ENCODE measurements at regions not wholly inside any gene's neighbourhood (a gene's known extent, or its start where the extent isn't known, plus 50 kb on each side); places are given as distances from the start of the nearest gene placed in this dataset.

DNA sequence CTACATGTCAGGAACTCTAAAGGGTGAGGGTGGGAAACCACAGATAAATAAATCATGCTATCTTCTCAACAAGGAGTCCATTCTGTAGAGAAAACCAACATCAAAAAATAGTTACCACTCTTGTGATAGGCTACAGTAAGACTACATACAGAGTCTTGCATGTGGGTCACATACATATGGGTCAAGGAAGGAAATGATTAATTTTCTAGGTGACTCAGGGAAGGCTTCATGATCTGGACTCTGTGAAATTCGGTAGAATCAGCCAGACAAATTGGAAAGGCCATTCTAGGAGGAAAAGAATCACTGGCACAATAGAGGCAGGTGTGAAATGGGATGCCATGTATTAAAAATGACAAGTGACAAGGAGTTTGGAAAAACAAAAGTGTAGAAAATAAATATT is 638.9 kb downstream of the LIG4 start:
- Histone ChIP-seq H3K36me3 (replicated peaks in 1 of 2; ENCODE audit: control insufficient read depth in 1 of 2, insufficient read depth in 2 of 2, low read length in 1 of 2) (no peaks in the 10 kb centered on the region), H3K4me3 (ENCODE audit: low read depth in 2 of 2, low read length in 1 of 2) (no peak overlapping the region), H2AFZ (ENCODE audit: low read depth) (no peak overlapping the region), H4K20me1 (ENCODE audit: insufficient read depth) (no peaks in the 10 kb centered on the region), H3K9me2 (no peaks in the 10 kb centered on the region), H3K27me3 (ENCODE audit: insufficient read depth) (no peaks in the 10 kb centered on the region), H3K79me2 (ENCODE audit: insufficient read depth) (peaks cover 14% of the 10 kb centered on the region; the same call in 1 of the 2 replicates), H3K4me1 (ENCODE audit: control insufficient read depth in 1 of 2, insufficient read depth in 2 of 2, low read depth in 1 of 2, low read length in 1 of 2) (no peaks in the 10 kb centered on the region), H3K4me2 (no peak overlapping the region), H3K9me3 (no peaks in the 10 kb centered on the region), H3F3A (replicated peaks; ENCODE audit: insufficient read depth) (no peaks in the 10 kb centered on the region), H3K9ac (no peak overlapping the region), H3K27ac (ENCODE audit: low read depth in 2 of 2, low read length in 1 of 2) (no peak overlapping the region)
- POLR2A ChIA-PET, result no interaction called here
- CTCF ChIA-PET, result interaction anchor here (0.6 to 0.7 kb wide), 2 partner anchors 103 to 129 kb away, joined by 3 to 4 read pairs; no protein-coding TSS in a partner anchor
- no peak for DNase-seq
- 30% methylated on average over 1 of the region's 1 CpG for WGBS (ENCODE audit: low lambda C conversion rate)
- TF ChIP-seq TCF12 (IDR thresholded peaks at IDR 0.05) (peak; percentile 17; the same call in 1 of the 2 replicates), USF1 (IDR thresholded peaks at IDR 0.05; ENCODE audit: borderline replicate concordance, low read depth) (no peak)

GRCh38 chr13:107574517-107575210 is 640.7 kb downstream of the LIG4 start:
- no peaks in the 10 kb centered on the region for H3K9me3 ChIP-seq
- peaks cover 9% of the 10 kb centered on the region; the same call in 1 of the 2 replicates for H3K79me2 ChIP-seq (ENCODE audit: insufficient read depth)
- no peaks in the 10 kb centered on the region for H3K9me2 ChIP-seq
- no peak overlapping the region for H2AFZ ChIP-seq (ENCODE audit: low read depth)
- H3K27ac ChIP-seq (ENCODE audit: low read depth in 2 of 2, low read length in 1 of 2), result no peak overlapping the region
- ChIA-PET CTCF (no interaction called here), POLR2A (no interaction called here)
- H3K36me3 ChIP-seq (replicated peaks in 1 of 2; ENCODE audit: control insufficient read depth in 1 of 2, insufficient read depth in 2 of 2, low read length in 1 of 2), result no peaks in the 10 kb centered on the region
- no peak overlapping the region for H3K4me2 ChIP-seq
- no peak overlapping the region for H3K9ac ChIP-seq
- WGBS (ENCODE audit: low lambda C conversion rate), result 75% methylated on average over 6 of the region's 6 CpGs
- no peaks in the 10 kb centered on the region for H3K27me3 ChIP-seq (ENCODE audit: insufficient read depth)
- no peaks in the 10 kb centered on the region for H3F3A ChIP-seq (replicated peaks; ENCODE audit: insufficient read depth)
- no peaks in the 10 kb centered on the region; a peak in 1 of 4 replicates for H3K4me1 ChIP-seq (ENCODE audit: control insufficient read depth in 1 of 2, insufficient read depth in 2 of 2, low read depth in 1 of 2, low read length in 1 of 2)
- no peak for DNase-seq
- no peak for TF ChIP-seq GATA2 (CRISPR knock-in tag; IDR thresholded peaks at IDR 0.05)
- no peak for TF ChIP-seq SIN3A (IDR thresholded peaks at IDR 0.05; ENCODE audit: borderline replicate concordance, low read depth, low read length)
- no peak for TF ChIP-seq EZH2phosphoT487 (IDR thresholded peaks at IDR 0.05; ENCODE audit: borderline replicate concordance, low read depth)
- TF ChIP-seq FOSL2 (IDR thresholded peaks at IDR 0.05; ENCODE audit: borderline replicate concordance, low read depth), result no peak
- no peak for TF ChIP-seq MXI1 (IDR thresholded peaks at IDR 0.05; ENCODE audit: low read depth, low read length)
- TF ChIP-seq POLR2AphosphoS5 (IDR thresholded peaks at IDR 0.05; ENCODE audit: low read depth, low read length), result no peak
- TF ChIP-seq, protein P1, sequence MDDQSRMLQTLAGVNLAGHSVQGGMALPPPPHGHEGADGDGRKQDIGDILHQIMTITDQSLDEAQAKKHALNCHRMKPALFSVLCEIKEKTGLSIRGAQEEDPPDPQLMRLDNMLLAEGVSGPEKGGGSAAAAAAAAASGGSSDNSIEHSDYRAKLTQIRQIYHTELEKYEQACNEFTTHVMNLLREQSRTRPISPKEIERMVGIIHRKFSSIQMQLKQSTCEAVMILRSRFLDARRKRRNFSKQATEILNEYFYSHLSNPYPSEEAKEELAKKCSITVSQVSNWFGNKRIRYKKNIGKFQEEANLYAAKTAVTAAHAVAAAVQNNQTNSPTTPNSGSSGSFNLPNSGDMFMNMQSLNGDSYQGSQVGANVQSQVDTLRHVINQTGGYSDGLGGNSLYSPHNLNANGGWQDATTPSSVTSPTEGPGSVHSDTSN (IDR thresholded peaks at IDR 0.05), result no peak
- TF ChIP-seq GABPA (IDR thresholded peaks at IDR 0.05; ENCODE audit: low read depth), result no peak
- TF ChIP-seq, protein P2, sequence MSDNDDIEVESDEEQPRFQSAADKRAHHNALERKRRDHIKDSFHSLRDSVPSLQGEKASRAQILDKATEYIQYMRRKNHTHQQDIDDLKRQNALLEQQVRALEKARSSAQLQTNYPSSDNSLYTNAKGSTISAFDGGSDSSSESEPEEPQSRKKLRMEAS (IDR thresholded peaks at IDR 0.05; ENCODE audit: low read depth), result no peak
- no peak for TF ChIP-seq TCF12 (IDR thresholded peaks at IDR 0.05)
- TF ChIP-seq YY1 (IDR thresholded peaks at IDR 0.05; ENCODE audit: low read depth), result no peak
- no peak overlapping the region for H3K4me3 ChIP-seq (ENCODE audit: low read depth in 2 of 2, low read length in 1 of 2)
- no peaks in the 10 kb centered on the region for H4K20me1 ChIP-seq (ENCODE audit: insufficient read depth)
